ENCODE measurements at regions not wholly inside any gene's neighbourhood (a gene's known extent, or its start where the extent isn't known, plus 50 kb on each side); places are given as distances from the start of the nearest gene placed in this dataset.

DNA sequence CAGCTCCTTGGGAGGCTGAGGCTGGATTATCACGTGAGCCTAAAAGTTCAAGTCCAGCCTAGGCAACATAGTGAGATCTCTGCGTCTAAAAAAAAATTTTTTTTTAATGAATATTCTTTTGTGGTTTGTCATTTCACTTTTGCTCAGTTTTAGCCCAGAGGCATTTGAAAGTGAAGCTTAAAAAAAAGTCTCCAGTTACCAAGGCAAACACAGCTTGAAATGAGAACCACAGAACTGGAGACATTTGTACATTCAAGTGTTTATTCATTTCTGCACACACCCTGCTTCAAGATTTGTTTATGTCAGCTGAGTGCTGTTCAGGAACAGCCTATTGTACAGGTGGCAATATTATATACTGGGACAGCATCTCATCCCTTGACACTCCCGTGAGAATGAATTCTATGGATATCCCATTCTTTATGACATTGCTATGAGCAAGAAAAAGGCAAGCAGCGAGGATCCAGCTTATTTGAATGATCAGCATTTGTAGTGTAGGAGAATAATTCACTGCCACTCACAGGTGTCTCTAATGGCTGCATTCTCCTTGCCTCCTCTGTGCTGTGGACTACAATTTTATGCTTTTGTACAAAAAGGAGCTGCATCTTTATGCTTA, 444.8 kb upstream of the GRM7 start:
- no peak overlapping the region for H3K4me3 ChIP-seq (ENCODE audit: low read length in 3 of 3)
- FAIRE-seq (no peak), DNase-seq (no peak)
- no peaks in the 10 kb centered on the region for H3K36me3 ChIP-seq (ENCODE audit: control insufficient read depth in 2 of 3, insufficient read depth in 3 of 3, low read length in 3 of 3)
- H3K4me1 ChIP-seq (ENCODE audit: control insufficient read depth in 2 of 3, insufficient read depth in 2 of 3, low read depth in 1 of 3, low read length in 3 of 3), result no peaks in the 10 kb centered on the region
- intact Hi-C loops (cut with DNase I), result no loop called here
- no peaks in the 10 kb centered on the region for H3K27me3 ChIP-seq (ENCODE audit: control insufficient read depth, insufficient read depth, low read length)
- H3K9me3 ChIP-seq (ENCODE audit: control insufficient read depth in 2 of 3, insufficient read depth in 1 of 3, low read length in 3 of 3), result no peaks in the 10 kb centered on the region
- H3K9ac ChIP-seq (ENCODE audit: low read length in 3 of 3), result no peak overlapping the region
- TF ChIP-seq CTCF (IDR thresholded peaks at IDR 0.05; ENCODE audit: borderline replicate concordance, extremely low read depth, insufficient read depth), result no peak
- no peak overlapping the region for H3K27ac ChIP-seq (ENCODE audit: low read depth in 2 of 2, low read length in 2 of 2)

DNA sequence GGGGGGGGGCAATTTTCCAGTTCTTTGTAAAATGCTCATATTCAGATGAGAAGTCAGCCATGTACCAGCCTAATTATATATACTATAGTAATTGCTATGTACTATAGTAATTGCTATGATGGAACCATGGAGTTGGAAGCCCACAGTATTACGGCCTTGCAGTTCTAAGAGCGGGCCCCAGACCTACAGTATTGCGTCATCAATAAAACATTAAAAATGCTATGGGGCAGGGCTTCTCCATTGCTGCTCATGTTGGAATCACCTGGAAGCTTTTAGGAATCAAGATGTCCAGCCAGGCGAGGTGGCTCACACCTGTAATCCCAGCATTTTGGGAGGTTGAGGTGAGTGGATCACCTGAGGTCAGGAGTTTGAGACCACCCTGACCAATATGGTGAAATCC, 443.7 kb upstream of the GRM7 start:
- H3K36me3 ChIP-seq (ENCODE audit: control insufficient read depth in 2 of 3, insufficient read depth in 3 of 3, low read length in 3 of 3), result no peaks in the 10 kb centered on the region
- DNase-seq (no peak), FAIRE-seq (no peak)
- intact Hi-C loops (cut with DNase I), result no loop called here
- H3K4me3 ChIP-seq (ENCODE audit: low read length in 3 of 3), result no peak overlapping the region
- no peaks in the 10 kb centered on the region for H3K9me3 ChIP-seq (ENCODE audit: control insufficient read depth in 2 of 3, insufficient read depth in 1 of 3, low read length in 3 of 3)
- no peaks in the 10 kb centered on the region for H3K4me1 ChIP-seq (ENCODE audit: control insufficient read depth in 2 of 3, insufficient read depth in 2 of 3, low read depth in 1 of 3, low read length in 3 of 3)
- no peaks in the 10 kb centered on the region for H3K27me3 ChIP-seq (ENCODE audit: control insufficient read depth, insufficient read depth, low read length)
- H3K27ac ChIP-seq (ENCODE audit: low read depth in 2 of 2, low read length in 2 of 2), result no peak overlapping the region
- TF ChIP-seq CTCF (IDR thresholded peaks at IDR 0.05; ENCODE audit: borderline replicate concordance, extremely low read depth, insufficient read depth), result no peak
- H3K9ac ChIP-seq (ENCODE audit: low read length in 3 of 3), result no peak overlapping the region

- Histone ChIP-seq H3K9ac (ENCODE audit: low read length in 3 of 3) (no peak overlapping the region), H3K4me1 (ENCODE audit: control insufficient read depth in 2 of 3, insufficient read depth in 2 of 3, low read depth in 1 of 3, low read length in 3 of 3) (no peaks in the 10 kb centered on the region), H3K27ac (ENCODE audit: low read depth in 2 of 2, low read length in 2 of 2) (no peak overlapping the region), H3K27me3 (ENCODE audit: control insufficient read depth, insufficient read depth, low read length) (no peaks in the 10 kb centered on the region), H3K4me3 (ENCODE audit: low read length in 3 of 3) (no peak overlapping the region), H3K36me3 (ENCODE audit: control insufficient read depth in 2 of 3, insufficient read depth in 3 of 3, low read length in 3 of 3) (no peaks in the 10 kb centered on the region), H3K9me3 (ENCODE audit: control insufficient read depth in 2 of 3, insufficient read depth in 1 of 3, low read length in 3 of 3) (no peaks in the 10 kb centered on the region)
- DNase-seq (no peak), FAIRE-seq (no peak)
- no peak for TF ChIP-seq CTCF (IDR thresholded peaks at IDR 0.05; ENCODE audit: borderline replicate concordance, extremely low read depth, insufficient read depth)
- intact Hi-C loops (cut with DNase I), result no loop called here
Observed at GRCh38 chr3:6418485-6418884, 442.4 kb upstream of the GRM7 start.

Data from kidney (tissue), 13 donors.